ENCODE measurements at regions not wholly inside any gene's neighbourhood (a gene's known extent, or its start where the extent isn't known, plus 50 kb on each side); places are given as distances from the start of the nearest gene placed in this dataset.

- TF ChIP-seq, protein P1, sequence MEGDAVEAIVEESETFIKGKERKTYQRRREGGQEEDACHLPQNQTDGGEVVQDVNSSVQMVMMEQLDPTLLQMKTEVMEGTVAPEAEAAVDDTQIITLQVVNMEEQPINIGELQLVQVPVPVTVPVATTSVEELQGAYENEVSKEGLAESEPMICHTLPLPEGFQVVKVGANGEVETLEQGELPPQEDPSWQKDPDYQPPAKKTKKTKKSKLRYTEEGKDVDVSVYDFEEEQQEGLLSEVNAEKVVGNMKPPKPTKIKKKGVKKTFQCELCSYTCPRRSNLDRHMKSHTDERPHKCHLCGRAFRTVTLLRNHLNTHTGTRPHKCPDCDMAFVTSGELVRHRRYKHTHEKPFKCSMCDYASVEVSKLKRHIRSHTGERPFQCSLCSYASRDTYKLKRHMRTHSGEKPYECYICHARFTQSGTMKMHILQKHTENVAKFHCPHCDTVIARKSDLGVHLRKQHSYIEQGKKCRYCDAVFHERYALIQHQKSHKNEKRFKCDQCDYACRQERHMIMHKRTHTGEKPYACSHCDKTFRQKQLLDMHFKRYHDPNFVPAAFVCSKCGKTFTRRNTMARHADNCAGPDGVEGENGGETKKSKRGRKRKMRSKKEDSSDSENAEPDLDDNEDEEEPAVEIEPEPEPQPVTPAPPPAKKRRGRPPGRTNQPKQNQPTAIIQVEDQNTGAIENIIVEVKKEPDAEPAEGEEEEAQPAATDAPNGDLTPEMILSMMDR (IDR thresholded peaks at IDR 0.05; ENCODE audit: low read depth, low read length, poor library complexity, severe bottlenecking): no peak
- no peak for TF ChIP-seq EZH2phosphoT487 (IDR thresholded peaks at IDR 0.05; ENCODE audit: borderline replicate concordance, low read length)
These were observed 161.5 kb upstream of the RBFOX1 start for GRCh38 chr16:7171151-7171550.
